ENCODE measurements at regions not wholly inside any gene's neighbourhood (a gene's known extent, or its start where the extent isn't known, plus 50 kb on each side); places are given as distances from the start of the nearest gene placed in this dataset.

- 88 to 97% (median 92%) methylated on average over 3 of the region's 3 CpGs for WGBS, 4 donors
- ATAC-seq, result no peak
These were observed 511.4 kb upstream of the B3GALT2 start for GRCh38 chr1:193697776-193698175.

GRCh38 chr1:193697115-193697762, 510.8 kb upstream of the B3GALT2 start:
- Histone ChIP-seq H3K36me3 (no peaks in the 10 kb centered on the region), H3K4me3 (no peak overlapping the region), H3K4me1 (no peaks in the 10 kb centered on the region), H3K9me3 (no peaks in the 10 kb centered on the region), H3K27me3 (no peaks in the 10 kb centered on the region), H3K27ac (no peak overlapping the region)
- no peak for TF ChIP-seq POLR2A (IDR thresholded peaks at IDR 0.05)
- TF ChIP-seq, protein P1, sequence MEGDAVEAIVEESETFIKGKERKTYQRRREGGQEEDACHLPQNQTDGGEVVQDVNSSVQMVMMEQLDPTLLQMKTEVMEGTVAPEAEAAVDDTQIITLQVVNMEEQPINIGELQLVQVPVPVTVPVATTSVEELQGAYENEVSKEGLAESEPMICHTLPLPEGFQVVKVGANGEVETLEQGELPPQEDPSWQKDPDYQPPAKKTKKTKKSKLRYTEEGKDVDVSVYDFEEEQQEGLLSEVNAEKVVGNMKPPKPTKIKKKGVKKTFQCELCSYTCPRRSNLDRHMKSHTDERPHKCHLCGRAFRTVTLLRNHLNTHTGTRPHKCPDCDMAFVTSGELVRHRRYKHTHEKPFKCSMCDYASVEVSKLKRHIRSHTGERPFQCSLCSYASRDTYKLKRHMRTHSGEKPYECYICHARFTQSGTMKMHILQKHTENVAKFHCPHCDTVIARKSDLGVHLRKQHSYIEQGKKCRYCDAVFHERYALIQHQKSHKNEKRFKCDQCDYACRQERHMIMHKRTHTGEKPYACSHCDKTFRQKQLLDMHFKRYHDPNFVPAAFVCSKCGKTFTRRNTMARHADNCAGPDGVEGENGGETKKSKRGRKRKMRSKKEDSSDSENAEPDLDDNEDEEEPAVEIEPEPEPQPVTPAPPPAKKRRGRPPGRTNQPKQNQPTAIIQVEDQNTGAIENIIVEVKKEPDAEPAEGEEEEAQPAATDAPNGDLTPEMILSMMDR (IDR thresholded peaks at IDR 0.05), result no peak
- WGBS, 4 donors, result 74 to 88% (median 85%) methylated on average over 2 of the region's 2 CpGs
- no peak for ATAC-seq
- no peak for DNase-seq
- intact Hi-C loops (cut with DNase I), result no loop called here

More at GRCh38 chr1:193697776-193698175, 511.4 kb upstream of the B3GALT2 start:
- TF ChIP-seq, protein P1 (IDR thresholded peaks at IDR 0.05), result no peak
- no peak for TF ChIP-seq POLR2A (IDR thresholded peaks at IDR 0.05)
- intact Hi-C loops (cut with DNase I), result no loop called here
- no peak for DNase-seq
- H3K4me1 ChIP-seq, result no peaks in the 10 kb centered on the region
- no peak overlapping the region for H3K27ac ChIP-seq
- H3K27me3 ChIP-seq, result no peaks in the 10 kb centered on the region
- H3K4me3 ChIP-seq, result no peak overlapping the region
- H3K36me3 ChIP-seq, result no peaks in the 10 kb centered on the region
- H3K9me3 ChIP-seq, result no peaks in the 10 kb centered on the region

DNA sequence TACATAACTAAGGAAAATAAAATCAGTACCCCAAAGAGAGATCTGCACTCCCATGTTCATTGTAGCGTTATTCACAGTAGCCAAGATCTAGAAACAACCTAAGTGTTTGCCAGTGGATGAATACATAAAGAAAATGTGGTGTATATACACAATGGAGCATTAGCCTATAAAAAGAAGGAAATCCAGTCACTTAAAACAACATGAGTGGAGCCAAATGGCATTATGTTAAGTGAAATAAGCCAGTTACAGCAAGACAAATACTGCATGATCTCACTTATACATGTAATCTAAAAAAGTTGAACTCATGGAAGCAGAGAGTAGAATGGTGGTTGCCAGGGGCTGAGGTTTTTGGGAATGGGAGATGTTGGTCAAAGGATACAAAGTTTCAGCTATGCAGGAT, 508.3 kb upstream of the B3GALT2 start:
- ATAC-seq (no peak), DNase-seq (no peak)
- H3K4me3 ChIP-seq, result no peak overlapping the region
- peaks cover 0 to 6% (median 0%) of the 10 kb centered on the region in 12 donors for H3K9me3 ChIP-seq
- whole genome bisulfite sequencing, 4 donors, result 81 to 88% (median 86%) methylated on average over 1 of the region's 1 CpG
- no peaks in the 10 kb centered on the region for H3K4me1 ChIP-seq
- intact Hi-C loops (cut with DNase I), result no loop called here
- no peaks in the 10 kb centered on the region for H3K36me3 ChIP-seq
- TF ChIP-seq, protein P1 (IDR thresholded peaks at IDR 0.05), result no peak
- TF ChIP-seq POLR2A (IDR thresholded peaks at IDR 0.05), result no peak
- H3K27ac ChIP-seq, result no peak overlapping the region
- no peaks in the 10 kb centered on the region for H3K27me3 ChIP-seq

DNA sequence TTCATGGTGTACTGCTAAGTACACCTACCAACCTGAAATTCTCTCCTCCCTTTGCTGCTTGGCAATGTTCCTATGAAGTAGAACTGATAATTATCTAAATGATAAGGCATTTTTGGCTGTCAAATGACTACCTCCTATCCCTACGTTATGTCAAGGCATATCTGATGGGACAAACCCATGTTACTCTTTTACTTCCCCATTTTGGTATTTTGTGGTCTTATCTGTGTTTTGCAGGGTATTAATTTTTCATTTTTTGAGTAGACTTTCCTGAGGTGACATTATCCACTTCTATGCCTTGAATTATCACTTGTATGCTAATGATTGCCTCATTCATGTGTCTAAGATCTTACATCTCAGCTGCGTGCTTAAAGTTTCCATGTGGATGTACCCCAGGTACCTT, 499.6 kb upstream of the B3GALT2 start:
- ATAC-seq, result no peak
- Histone ChIP-seq H3K9me3 (peaks cover 0 to 6% (median 0%) of the 10 kb centered on the region in 12 donors), H3K27me3 (no peaks in the 10 kb centered on the region), H3K4me3 (no peak overlapping the region), H3K36me3 (no peaks in the 10 kb centered on the region), H3K27ac (no peak overlapping the region), H3K4me1 (peaks cover 0 to 3% (median 0%) of the 10 kb centered on the region in 12 donors)
- no peak for TF ChIP-seq POLR2A (IDR thresholded peaks at IDR 0.05)
- TF ChIP-seq, protein P1 (IDR thresholded peaks at IDR 0.05), result no peak
- WGBS, 4 donors, result 68 to 83% (median 71%) methylated on average over 2 of the region's 2 CpGs
- intact Hi-C loops (cut with DNase I), result no loop called here
- no peak for DNase-seq

All from heart left ventricle (tissue), 16 donors.